RWPE1 (cell line): ENCODE measurements at regions not wholly inside any gene's neighbourhood (a gene's known extent, or its start where the extent isn't known, plus 50 kb on each side); places are given as distances from the start of the nearest gene placed in this dataset.
"Not testable (repeated sequence)": the region's sequence is repeated elsewhere in the genome, so short reads cannot be mapped to it uniquely, and the experiment has no call there.

Experiments
- CTCF ChIA-PET: fragments of 350-600 bp; sonication (Branson Sonifier 250); formaldehyde crosslinking; extraction: SDS; loops from one replicate; lab custom pipeline; 2021; lab: Yijun Ruan, JAX
- POLR2A ChIA-PET: fragments of 400-600 bp; formaldehyde crosslinking; extraction: SDS; loops from one replicate; lab custom pipeline; 2020; ENCODE audit warnings: antibody characterized with exemption; ENCODE audit not compliant: low non-redundant PET; lab: Yijun Ruan, JAX
- DNase-seq: peaks from one replicate; pipeline ENCODE4 v3.0.0; 2012; ENCODE audit warnings: low spot score
- H3K27ac ChIP-seq: fragments of 450-650 bp; 2 replicates; pipeline ENCODE4 v1.5.1; 2017
- TF ChIP-seq, protein P1 (sequence below): fragments of 450-650 bp; conservative IDR thresholded peaks from 2 replicates; pipeline ENCODE4 v1.5.1; 2017; ENCODE audit warnings: low read depth, mild to moderate bottlenecking

DNA sequence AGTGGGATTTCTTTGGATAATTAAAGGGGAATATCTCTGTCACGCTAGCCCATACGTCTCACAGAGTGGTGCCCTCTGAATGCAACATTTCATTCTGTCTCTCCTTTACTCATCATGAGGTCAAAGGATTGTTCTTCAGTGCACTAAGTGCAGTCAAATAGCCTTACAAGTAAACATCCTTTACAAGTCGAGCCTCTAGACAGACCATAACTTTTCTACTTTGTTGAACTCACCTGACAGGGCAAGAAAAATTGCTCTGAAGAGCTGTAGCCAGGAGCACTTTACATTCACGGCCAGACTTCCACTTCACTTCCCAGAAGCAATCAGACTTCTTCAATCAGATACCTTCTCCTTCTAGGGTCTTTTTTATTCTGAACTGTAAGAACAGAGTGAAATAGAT is 768.0 kb upstream of the TMPRSS15 start:
- DNase-seq: no peak
- H3K27ac ChIP-seq: no peak overlapping the region
- TF ChIP-seq, protein P1, sequence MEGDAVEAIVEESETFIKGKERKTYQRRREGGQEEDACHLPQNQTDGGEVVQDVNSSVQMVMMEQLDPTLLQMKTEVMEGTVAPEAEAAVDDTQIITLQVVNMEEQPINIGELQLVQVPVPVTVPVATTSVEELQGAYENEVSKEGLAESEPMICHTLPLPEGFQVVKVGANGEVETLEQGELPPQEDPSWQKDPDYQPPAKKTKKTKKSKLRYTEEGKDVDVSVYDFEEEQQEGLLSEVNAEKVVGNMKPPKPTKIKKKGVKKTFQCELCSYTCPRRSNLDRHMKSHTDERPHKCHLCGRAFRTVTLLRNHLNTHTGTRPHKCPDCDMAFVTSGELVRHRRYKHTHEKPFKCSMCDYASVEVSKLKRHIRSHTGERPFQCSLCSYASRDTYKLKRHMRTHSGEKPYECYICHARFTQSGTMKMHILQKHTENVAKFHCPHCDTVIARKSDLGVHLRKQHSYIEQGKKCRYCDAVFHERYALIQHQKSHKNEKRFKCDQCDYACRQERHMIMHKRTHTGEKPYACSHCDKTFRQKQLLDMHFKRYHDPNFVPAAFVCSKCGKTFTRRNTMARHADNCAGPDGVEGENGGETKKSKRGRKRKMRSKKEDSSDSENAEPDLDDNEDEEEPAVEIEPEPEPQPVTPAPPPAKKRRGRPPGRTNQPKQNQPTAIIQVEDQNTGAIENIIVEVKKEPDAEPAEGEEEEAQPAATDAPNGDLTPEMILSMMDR: no peak
- CTCF ChIA-PET: no interaction called here
- POLR2A ChIA-PET: no interaction called here

DNA sequence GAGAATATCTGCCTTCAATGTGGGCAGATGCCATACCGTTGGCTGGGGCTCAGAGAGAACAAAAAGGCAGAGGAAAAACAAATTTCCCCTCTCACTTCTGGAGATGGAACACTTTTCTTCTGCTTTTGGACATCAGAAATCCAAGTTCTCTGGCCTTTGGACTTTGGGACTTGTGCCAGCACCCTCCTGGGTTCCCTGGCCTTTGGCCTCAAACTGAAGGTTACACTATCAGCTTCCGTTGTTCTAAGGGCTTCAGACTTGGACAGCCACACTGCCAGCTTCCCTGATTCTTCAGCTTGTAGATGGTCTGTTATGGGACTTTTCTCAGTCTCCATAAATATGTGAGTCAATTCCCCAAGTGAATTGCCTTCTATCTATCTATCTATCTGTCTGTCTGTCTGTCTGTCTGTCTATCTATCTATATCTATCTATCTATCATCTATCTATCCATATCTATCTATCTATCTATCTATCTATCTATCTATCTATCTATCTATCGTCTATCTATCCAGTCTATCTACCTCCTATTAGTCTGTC is 778.1 kb upstream of the TMPRSS15 start:
- H3K27ac ChIP-seq: no peak overlapping the region
- TF ChIP-seq, protein P1: no peak
- DNase-seq: no peak
- ChIA-PET CTCF (no interaction called here), POLR2A (no interaction called here)

DNA sequence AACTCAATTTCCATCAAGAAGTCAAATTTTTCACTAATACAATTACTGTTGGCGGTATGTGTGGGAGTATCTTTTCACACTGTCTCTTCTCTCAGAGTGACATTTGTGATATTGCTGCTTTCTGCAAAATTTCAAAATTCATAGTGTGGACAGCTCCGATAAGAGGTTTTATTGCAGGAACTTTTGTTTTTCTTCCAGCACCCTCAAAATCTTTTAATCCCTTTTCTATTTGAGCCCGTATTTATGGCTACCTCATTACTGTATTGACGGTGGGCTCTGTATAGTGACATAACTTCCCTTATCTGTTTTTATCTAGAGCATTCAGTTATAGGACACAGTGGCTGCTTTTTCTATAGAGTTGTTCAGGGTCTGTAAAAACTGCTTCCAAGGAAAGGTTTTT is 794.4 kb upstream of the TMPRSS15 start:
- POLR2A ChIA-PET: no interaction called here

GRCh38 chr21:19198801-19199200 is 795.2 kb upstream of the TMPRSS15 start:
- ChIA-PET POLR2A (no interaction called here), CTCF (interaction anchor here (0.6 kb wide), 1 partner anchor 37 kb away, joined by 3 read pairs; no protein-coding TSS in a partner anchor)
- TF ChIP-seq, protein P1: no peak
- H3K27ac ChIP-seq: no peak overlapping the region
- DNase-seq: peak; percentile 5

More for the DNA sequence above, 794.4 kb upstream of the TMPRSS15 start:
- no peak for DNase-seq
- no peak overlapping the region for H3K27ac ChIP-seq
- CTCF ChIA-PET: no interaction called here
- TF ChIP-seq, protein P1: no peak

- ChIA-PET CTCF (no interaction called here), POLR2A (no interaction called here)
- H3K27ac ChIP-seq: no peak overlapping the region
- TF ChIP-seq, protein P1: no peak
- DNase-seq: no peak
Observed at GRCh38 chr21:19218163-19218562, 814.6 kb upstream of the TMPRSS15 start.

DNA sequence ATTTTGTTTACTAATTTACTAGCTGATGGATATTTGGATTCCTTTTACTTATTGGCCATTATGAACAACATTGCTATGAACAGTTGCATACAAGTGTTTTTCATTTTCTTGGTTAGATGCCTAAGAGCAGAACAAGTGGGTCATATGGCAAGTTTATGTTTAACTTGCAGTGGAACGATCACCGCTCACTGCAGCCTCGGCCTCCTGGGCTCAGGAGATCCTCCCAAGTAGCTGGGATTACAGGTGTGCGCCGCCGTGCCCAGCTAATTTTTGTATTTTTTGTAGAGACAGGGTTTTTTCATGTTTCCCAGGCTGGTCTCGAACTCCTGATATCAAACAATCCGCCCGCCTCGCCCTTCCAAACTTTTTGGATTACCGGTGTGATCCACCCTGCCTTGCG is 820.5 kb upstream of the TMPRSS15 start:
- DNase-seq: no peak
- TF ChIP-seq, protein P1: no peak
- POLR2A ChIA-PET: no interaction called here
- H3K27ac ChIP-seq: no peak overlapping the region
- CTCF ChIA-PET: no interaction called here

DNA sequence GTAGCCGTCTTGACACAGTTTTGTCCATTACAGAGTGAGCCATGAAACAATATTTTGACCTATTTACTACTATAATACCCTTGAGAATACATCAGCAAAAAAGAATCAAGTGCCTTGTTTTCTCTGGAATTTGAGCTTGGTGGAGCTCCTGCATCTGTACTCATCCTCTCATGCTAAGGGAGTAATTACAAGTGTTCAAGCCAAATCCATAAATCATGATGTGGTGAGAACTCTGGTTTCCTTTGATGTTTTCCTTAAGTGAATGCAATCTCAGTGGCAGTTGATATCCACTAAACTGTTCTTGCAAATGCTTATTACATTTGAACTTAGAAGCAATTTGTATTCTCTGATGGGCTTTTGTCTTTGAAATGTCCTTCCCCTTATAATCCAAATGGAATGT is 824.6 kb upstream of the TMPRSS15 start:
- ChIA-PET CTCF (no interaction called here), POLR2A (no interaction called here)
- TF ChIP-seq, protein P1: no peak
- no peak for DNase-seq
- no peak overlapping the region for H3K27ac ChIP-seq

DNA sequence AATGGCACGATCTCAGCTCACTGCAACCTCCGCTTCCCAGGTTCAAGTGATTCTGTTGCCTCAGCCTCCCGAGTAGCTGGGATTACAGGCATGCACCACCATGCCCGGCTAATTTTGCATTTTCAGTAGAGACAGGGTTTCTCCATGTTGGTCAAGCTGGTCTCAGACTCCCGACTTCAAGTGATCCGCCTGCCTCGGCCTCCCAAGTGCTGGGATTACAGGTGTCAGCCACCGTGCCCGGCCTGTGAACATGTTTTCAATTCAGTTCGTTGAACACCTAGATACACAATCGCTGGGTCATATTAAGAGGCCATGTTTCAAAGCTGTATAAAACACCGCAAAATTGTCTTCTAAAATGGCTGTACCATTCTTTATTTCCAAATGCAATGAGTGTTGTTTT is 830.3 kb upstream of the TMPRSS15 start:
- CTCF ChIA-PET: interaction anchor here (0.5 kb wide), 1 partner anchor 33 kb away, joined by 4 read pairs; no protein-coding TSS in a partner anchor
- POLR2A ChIA-PET, DNase-seq, H3K27ac ChIP-seq: not testable (repeated sequence)
